GM23338 (cell line): ENCODE measurements at regions not wholly inside any gene's neighbourhood (a gene's known extent, or its start where the extent isn't known, plus 50 kb on each side); places are given as distances from the start of the nearest gene placed in this dataset.

ENCODE experiments used
- ATAC-seq: fragments of 200-7000 bp; cut with Tn5 transposase; 3 replicates; pipeline ENCODE4 v1.9.1; 2020
- DNase-seq: peaks from one replicate; pipeline ENCODE4 v3.0.0-alpha.2; 2015; ENCODE audit warnings: low spot score
- H2AFZ ChIP-seq: fragments of 200-600 bp; sonication (generic); 2 replicates; pipeline ENCODE4 v1.8.0; 2016; ENCODE audit warnings: antibody characterized with exemption, mild to moderate bottlenecking, moderate library complexity
- H3F3A ChIP-seq: fragments of 200-600 bp; sonication (generic); replicated peaks from 2 replicates; pipeline ENCODE4 v1.8.0; 2017; ENCODE audit warnings: antibody characterized with exemption, mixed run types, low read depth
- H3K27ac ChIP-seq: fragments of 200-600 bp; sonication (generic); 2 replicates; pipeline ENCODE4 v1.6.1; 2016; ENCODE audit warnings: low read depth
- H3K27me3 ChIP-seq: fragments of 200-600 bp; sonication (generic); 2 replicates; pipeline ENCODE4 v1.8.0; 2016; ENCODE audit warnings: mild to moderate bottlenecking, mixed run types, moderate library complexity; ENCODE audit not compliant: insufficient read depth
- H3K36me3 ChIP-seq: fragments of 200-600 bp; sonication (generic); 2 replicates; pipeline ENCODE4 v1.8.0; 2016; ENCODE audit warnings: mild to moderate bottlenecking; ENCODE audit not compliant: insufficient read depth
- H3K4me1 ChIP-seq: fragments of 200-600 bp; sonication (generic); 2 replicates; pipeline ENCODE4 v1.8.0; 2016; ENCODE audit warnings: mild to moderate bottlenecking, moderate library complexity; ENCODE audit not compliant: insufficient read depth
- H3K4me2 ChIP-seq: fragments of 200-600 bp; sonication (generic); 2 replicates; pipeline ENCODE4 v1.7.1; 2017; ENCODE audit warnings: mixed run types
- H3K4me3 ChIP-seq: fragments of 200-600 bp; sonication (generic); 2 replicates; pipeline ENCODE4 v1.6.1; 2016; ENCODE audit warnings: mixed run types
- H3K79me2 ChIP-seq: fragments of 200-600 bp; sonication (generic); replicated peaks from 2 replicates; pipeline ENCODE4 v1.8.0; 2017; ENCODE audit warnings: mild to moderate bottlenecking; ENCODE audit not compliant: insufficient read depth
- H3K9me2 ChIP-seq: fragments of 200-600 bp; sonication (generic); 2 replicates; pipeline ENCODE4 v1.8.0; 2017; ENCODE audit not compliant: insufficient read depth
- H4K20me1 ChIP-seq: fragments of 200-600 bp; sonication (generic); replicated peaks from 2 replicates; pipeline ENCODE4 v1.8.0; 2017; ENCODE audit warnings: mild to moderate bottlenecking; ENCODE audit not compliant: insufficient read depth
- H3K27ac Mint-ChIP-seq: 2 replicates; pipeline ENCODE4 v1.8.0; 2020; ENCODE audit warnings: inconsistent platforms, mild to moderate bottlenecking, moderate library complexity, mixed read lengths
- H3K27me3 Mint-ChIP-seq: 3 replicates; pipeline ENCODE4 v1.8.0; 2022; ENCODE audit warnings: low read depth, mild to moderate bottlenecking, moderate library complexity, mixed read lengths, inconsistent platforms; ENCODE audit not compliant: insufficient read depth, poor library complexity
- H3K36me3 Mint-ChIP-seq: 3 replicates; pipeline ENCODE4 v1.8.0; 2021; ENCODE audit warnings: low read depth, mild to moderate bottlenecking, inconsistent platforms, moderate library complexity, mixed read lengths
- H3K4me1 Mint-ChIP-seq: 3 replicates; pipeline ENCODE4 v1.8.0; 2020; ENCODE audit warnings: mild to moderate bottlenecking, inconsistent platforms, mixed read lengths
- H3K4me3 Mint-ChIP-seq: 3 replicates; pipeline ENCODE4 v1.8.0; 2021; ENCODE audit warnings: moderate library complexity, mild to moderate bottlenecking, inconsistent platforms, mixed read lengths
- H3K9me3 Mint-ChIP-seq: 3 replicates; pipeline ENCODE4 v1.8.0; 2020; ENCODE audit warnings: moderate library complexity, mild to moderate bottlenecking, inconsistent platforms, mixed read lengths
- CREB1 ChIP-seq: fragments of 250-450 bp; sonication (Bioruptor Pico); IDR thresholded peaks from 2 replicates; pipeline ENCODE4 v1.5.0; 2020; ENCODE audit warnings: low read depth, mild to moderate bottlenecking, moderate library complexity
- CTCF ChIP-seq, 2 experiments: fragments of 200-600 bp in 1 of 2; sonication (generic) in 1 of 2; conservative IDR thresholded peaks; 2 replicates each; pipeline versions ENCODE4 v1.5.1 to v1.6.1; 2016 to 2017; ENCODE audit warnings: antibody characterized with exemption in 2 of 2, low read depth in 2 of 2, mild to moderate bottlenecking in 2 of 2, moderate library complexity in 1 of 2
- ETS1 ChIP-seq: IDR thresholded peaks from 2 replicates; pipeline ENCODE4 v1.6.1; 2016; ENCODE audit warnings: antibody characterized with exemption
- EZH2 ChIP-seq: fragments of 200-600 bp; sonication (generic); IDR thresholded peaks from one replicate; pipeline ENCODE4 v1.8.0; 2017; ENCODE audit warnings: antibody characterized with exemption, mild to moderate bottlenecking, low read depth; ENCODE audit not compliant: unreplicated experiment
- EZH2phosphoT487 ChIP-seq: fragments of 200-600 bp; sonication (generic); IDR thresholded peaks from one replicate; pipeline ENCODE4 v1.8.1; 2018; ENCODE audit warnings: antibody characterized with exemption; ENCODE audit not compliant: unreplicated experiment
- JUNB ChIP-seq: IDR thresholded peaks from one replicate; pipeline ENCODE4 v1.6.1; 2016; ENCODE audit warnings: antibody characterized with exemption; ENCODE audit not compliant: unreplicated experiment
- POLR2AphosphoS5 ChIP-seq: IDR thresholded peaks from 2 replicates; pipeline ENCODE4 v1.6.1; 2016; ENCODE audit warnings: antibody characterized with exemption, low read depth
- ZNF114 ChIP-seq: fragments of 250-450 bp; sonication (Bioruptor Pico); IDR thresholded peaks from 2 replicates; pipeline ENCODE4 v1.5.0; 2020; ENCODE audit warnings: mild to moderate bottlenecking, moderate library complexity
- ZNF331 ChIP-seq: fragments of 250-450 bp; sonication (Bioruptor Pico); IDR thresholded peaks from 2 replicates; pipeline ENCODE4 v1.5.0; 2020; ENCODE audit warnings: low read depth, mild to moderate bottlenecking, moderate library complexity
- ZNF462 ChIP-seq: fragments of 250-450 bp; sonication (Bioruptor Pico); IDR thresholded peaks from 2 replicates; pipeline ENCODE4 v1.5.0; 2020; ENCODE audit warnings: mild to moderate bottlenecking, moderate library complexity

- no peak overlapping the region for H3K27ac ChIP-seq
- H3K36me3 ChIP-seq: no peaks in the 10 kb centered on the region
- peaks cover 11% of the 10 kb centered on the region for H3K4me1 ChIP-seq
- Mint-ChIP-seq H3K27ac (no peak overlapping the region), H3K4me1 (peaks cover 23% of the 10 kb centered on the region; the same call in 2 of the 3 replicates), H3K4me3 (no peak overlapping the region), H3K36me3 (no peaks in the 10 kb centered on the region), H3K27me3 (peaks cover 4% of the 10 kb centered on the region), H3K9me3 (no peaks in the 10 kb centered on the region)
- H3K9me2 ChIP-seq: peaks cover 9% of the 10 kb centered on the region; the same call in 1 of the 2 replicates
- no peak overlapping the region for H3K4me2 ChIP-seq
- H3K27me3 ChIP-seq: no peaks in the 10 kb centered on the region
- H3K4me3 ChIP-seq: no peak overlapping the region
- no peak for TF ChIP-seq EZH2phosphoT487
- no peak for TF ChIP-seq ZNF114 (CRISPR knock-in tag)
- no peak for TF ChIP-seq EZH2
- no peak for TF ChIP-seq CREB1 (CRISPR knock-in tag)
- no peak for TF ChIP-seq ETS1
- 0 out of 2 replicates have a peak overlapping the region, but pooled peaks have one; percentile 69 for H2AFZ ChIP-seq
- no peaks in the 10 kb centered on the region for H3F3A ChIP-seq
- no peaks in the 10 kb centered on the region for H4K20me1 ChIP-seq
- DNase-seq (no peak), ATAC-seq (no peak)
- no peaks in the 10 kb centered on the region for H3K79me2 ChIP-seq
Observed at GRCh38 chr6:168248148-168248620, 71.4 kb downstream of the DACT2 start.

GRCh38 chr6:168247443-168248147 lies 72.0 kb downstream of the DACT2 start:
- Histone ChIP-seq H2AFZ (0 out of 2 replicates have a peak overlapping the region, but pooled peaks have one; percentile 69), H3K9me2 (peaks cover 9% of the 10 kb centered on the region; the same call in 1 of the 2 replicates), H3K36me3 (no peaks in the 10 kb centered on the region), H3K27ac (no peak overlapping the region), H3K4me2 (peak overlapping the region; percentile 53), H3F3A (no peaks in the 10 kb centered on the region), H4K20me1 (no peaks in the 10 kb centered on the region), H3K4me3 (no peak overlapping the region), H3K4me1 (peaks cover 11% of the 10 kb centered on the region), H3K79me2 (no peaks in the 10 kb centered on the region), H3K27me3 (no peaks in the 10 kb centered on the region)
- Mint-ChIP-seq H3K4me3 (no peak overlapping the region), H3K27me3 (peaks cover 7% of the 10 kb centered on the region), H3K36me3 (no peaks in the 10 kb centered on the region), H3K27ac (no peak overlapping the region), H3K4me1 (peaks cover 25% of the 10 kb centered on the region; the same call in 2 of the 3 replicates), H3K9me3 (no peaks in the 10 kb centered on the region)
- no peak for DNase-seq
- no peak for ATAC-seq
- no peak for TF ChIP-seq ETS1
- TF ChIP-seq POLR2AphosphoS5: no peak
- no peak for TF ChIP-seq ZNF331 (CRISPR knock-in tag)
- TF ChIP-seq ZNF114 (CRISPR knock-in tag): no peak
- TF ChIP-seq ZNF462: no peak
- TF ChIP-seq JUNB: no peak
- no peak for TF ChIP-seq EZH2phosphoT487
- TF ChIP-seq CTCF (conservative IDR thresholded peaks at IDR 0.05; ENCODE audit: low read depth in 2 of 2): no peak
